Skeletal muscle cell (primary cell): ENCODE measurements at regions not wholly inside any gene's neighbourhood (a gene's known extent, or its start where the extent isn't known, plus 50 kb on each side); places are given as distances from the start of the nearest gene placed in this dataset.

ENCODE experiments used
- DNase-seq: peaks from one replicate; pipeline ENCODE4 v3.0.0-alpha.2; 2010; ENCODE audit warnings: low read depth
- H3K4me3 ChIP-seq: 2 replicates; pipeline ENCODE4 v1.5.1; 2011; ENCODE audit warnings: low read depth, mild to moderate bottlenecking, control low read depth, low read length, moderate library complexity

GRCh38 chr5:167731951-167732350 is 559.5 kb upstream of the WWC1 start:
- no peak overlapping the region for H3K4me3 ChIP-seq
- DNase-seq = no peak

DNA sequence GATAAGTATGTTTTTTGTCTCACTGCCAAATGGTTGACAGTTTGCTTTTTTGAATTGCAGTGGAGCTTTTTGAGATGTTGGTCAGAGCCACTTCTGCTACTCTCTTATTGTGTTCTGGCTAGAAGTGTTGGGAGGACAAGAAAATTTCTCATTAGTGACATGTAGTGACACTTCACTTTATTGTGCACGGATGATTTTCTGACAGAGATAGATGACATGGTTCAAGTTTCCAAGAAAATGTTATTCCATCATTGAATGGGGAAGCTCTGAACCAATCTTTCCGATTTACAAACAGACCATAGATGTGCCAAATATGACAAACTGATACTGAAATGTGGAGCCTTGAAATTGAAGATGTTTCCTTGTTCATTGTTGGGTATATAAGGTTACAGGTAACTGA is 558.9 kb upstream of the WWC1 start:
- no peak for DNase-seq
- H3K4me3 ChIP-seq = no peak overlapping the region

- no peak overlapping the region for H3K4me3 ChIP-seq
- no peak for DNase-seq
Observed at GRCh38 chr5:167736992-167737391, 554.5 kb upstream of the WWC1 start.

DNA sequence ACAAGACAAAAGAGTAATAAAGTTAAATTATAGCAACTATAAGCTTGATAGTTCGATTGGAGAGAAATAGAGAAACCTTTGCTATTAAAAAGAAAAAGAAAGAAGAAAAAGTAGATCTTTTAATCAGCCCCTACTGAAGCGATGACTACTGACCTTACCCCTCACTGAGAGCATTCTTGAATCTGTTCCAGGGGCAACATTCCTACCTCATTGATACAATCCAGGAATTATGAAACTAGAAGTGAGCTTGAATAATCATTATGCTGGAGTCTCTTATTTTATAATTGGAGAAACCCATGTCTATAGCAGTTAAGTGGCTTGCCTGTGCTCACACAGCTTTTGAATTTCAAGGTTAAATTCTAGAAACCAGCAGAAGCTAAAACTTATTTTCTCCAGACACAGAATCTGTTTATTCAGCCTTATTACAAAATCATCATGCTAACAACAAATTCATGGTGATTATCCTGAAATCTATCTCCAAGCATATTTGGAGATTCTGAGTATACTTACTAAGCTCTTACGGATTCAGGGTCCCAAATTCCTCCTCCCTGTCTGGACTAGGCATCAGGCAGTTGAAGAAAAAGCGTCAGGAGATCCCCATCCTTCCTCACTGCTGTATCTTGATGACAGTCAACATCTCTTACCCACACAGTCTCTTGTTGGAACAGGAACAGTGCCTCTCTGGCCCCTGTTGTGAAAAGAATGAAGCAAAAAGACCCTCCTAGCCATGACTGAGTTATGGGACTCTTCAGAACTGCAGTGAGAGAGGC is 547.6 kb upstream of the WWC1 start:
- DNase-seq = peak; percentile 75

DNA sequence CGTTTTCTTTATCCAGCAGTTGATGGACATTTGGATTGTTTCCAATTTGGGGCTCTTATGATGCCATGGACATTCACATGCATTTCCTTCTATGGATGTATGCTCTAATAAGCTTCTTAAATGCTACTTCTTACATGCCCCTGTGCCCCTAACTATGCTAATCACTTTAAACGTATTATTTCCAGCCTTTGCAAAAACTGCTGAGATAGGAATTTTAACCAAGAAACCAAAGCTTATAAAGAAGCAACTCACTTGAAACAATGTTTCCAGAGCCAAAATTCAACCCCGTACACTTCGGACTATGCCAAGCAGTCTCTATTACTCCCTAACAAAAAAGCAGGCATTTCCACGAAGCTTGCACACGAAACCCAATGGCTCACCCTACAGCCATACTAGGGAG is 545.6 kb upstream of the WWC1 start:
- no peak overlapping the region for H3K4me3 ChIP-seq
- DNase-seq = no peak

More for the DNA sequence above, 547.6 kb upstream of the WWC1 start:
- H3K4me3 ChIP-seq = no peak overlapping the region

DNA sequence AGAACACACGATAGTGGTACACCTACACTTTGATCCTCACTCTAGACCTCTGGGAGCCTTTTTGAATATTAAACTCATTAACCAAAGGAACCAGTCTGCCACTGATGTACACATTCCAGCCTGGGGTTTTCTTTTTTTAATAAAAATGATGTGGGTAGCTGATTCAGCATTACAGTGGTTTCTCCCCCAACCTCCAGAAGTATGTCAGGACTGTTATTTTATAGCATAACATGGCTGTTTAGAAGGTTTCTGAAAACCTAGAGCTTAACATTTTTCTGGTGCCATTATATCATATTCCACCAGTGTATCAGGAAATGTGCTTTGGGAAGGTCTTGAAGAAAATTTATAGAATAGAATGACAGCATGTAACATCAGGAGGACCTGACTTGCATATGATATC is 540.9 kb upstream of the WWC1 start:
- no peak overlapping the region for H3K4me3 ChIP-seq
- DNase-seq = no peak

- H3K4me3 ChIP-seq = no peak overlapping the region
- DNase-seq = no peak
Observed at GRCh38 chr5:167752936-167753335, 538.5 kb upstream of the WWC1 start.

- H3K4me3 ChIP-seq = no peak overlapping the region
- no peak for DNase-seq
Observed at GRCh38 chr5:167753725-167754490, 537.5 kb upstream of the WWC1 start.

DNA sequence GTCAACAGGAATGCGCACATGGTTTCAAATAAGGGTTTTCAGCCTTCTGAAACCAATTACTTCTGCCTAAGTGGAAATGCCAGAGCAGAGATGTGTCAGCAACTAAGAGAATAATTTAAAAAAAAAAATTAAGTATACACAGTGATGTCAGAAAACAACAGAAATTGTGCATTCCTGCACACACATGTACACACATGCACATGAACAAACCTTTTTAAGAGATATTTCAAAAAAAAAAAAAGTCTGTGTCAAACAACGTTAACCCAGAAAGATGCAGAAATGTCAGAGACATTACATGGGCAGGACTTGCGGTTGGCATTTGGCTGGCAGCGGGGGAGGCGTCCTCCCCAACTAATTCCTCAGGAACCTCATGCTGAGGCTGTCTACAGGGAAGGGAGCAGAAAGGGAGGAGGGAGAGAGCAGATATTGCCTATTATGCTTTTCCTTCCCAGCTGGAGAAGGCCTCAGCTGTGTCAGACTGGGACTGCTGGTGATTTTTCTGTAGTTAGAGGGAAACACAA is 536.9 kb upstream of the WWC1 start:
- peak overlapping the region; percentile 19 for H3K4me3 ChIP-seq
- no peak for DNase-seq

DNA sequence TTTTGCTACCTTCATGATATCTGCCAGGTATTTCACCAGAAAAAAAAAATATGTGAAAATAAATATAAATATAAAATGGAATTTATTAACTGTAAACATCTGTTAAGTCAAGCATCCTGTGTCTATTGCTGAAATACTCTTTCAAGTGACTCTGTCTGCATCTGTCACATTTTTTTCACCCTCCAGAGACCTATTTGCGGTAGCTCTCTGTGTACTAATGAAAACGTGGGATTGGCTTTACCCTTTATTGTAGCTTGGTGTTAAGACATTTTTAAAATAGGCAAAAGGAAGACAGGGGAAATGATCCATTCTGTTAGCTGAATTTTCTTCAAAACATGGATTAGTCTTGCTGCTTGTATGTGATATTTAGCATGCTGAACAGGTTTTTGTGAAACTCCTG is 536.0 kb upstream of the WWC1 start:
- no peak for DNase-seq

GRCh38 chr5:167759057-167759821 is 532.2 kb upstream of the WWC1 start:
- peak; percentile 93 for DNase-seq
- no peak overlapping the region for H3K4me3 ChIP-seq

More for the DNA sequence above, 536.0 kb upstream of the WWC1 start:
- H3K4me3 ChIP-seq = no peak overlapping the region

- no peak overlapping the region for H3K4me3 ChIP-seq
- peak; percentile 61 for DNase-seq
Observed at GRCh38 chr5:167763772-167764171, 527.7 kb upstream of the WWC1 start.

- DNase-seq = no peak
- H3K4me3 ChIP-seq = no peak overlapping the region
Observed at GRCh38 chr5:167764641-167765289, 526.7 kb upstream of the WWC1 start.

DNA sequence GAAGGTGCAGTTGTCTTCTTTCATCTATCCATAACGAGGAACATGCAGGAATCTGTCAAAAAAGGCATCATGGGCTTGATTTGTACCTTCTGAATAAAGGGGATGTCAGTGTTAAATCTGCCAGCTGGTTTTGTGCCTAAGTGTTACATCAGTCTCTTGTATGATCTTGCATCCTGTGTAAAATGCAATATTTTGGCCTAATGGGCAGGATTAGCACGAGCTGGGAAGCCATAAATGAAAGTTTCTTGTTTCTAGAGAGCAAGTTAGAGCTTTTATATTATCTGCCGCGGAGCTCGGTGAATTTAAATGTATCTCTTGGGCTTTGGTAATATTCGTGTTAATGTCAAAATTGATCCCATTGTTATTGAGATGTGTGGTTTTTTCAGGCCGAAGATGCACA is 526.1 kb upstream of the WWC1 start:
- no peak overlapping the region for H3K4me3 ChIP-seq
- no peak for DNase-seq

DNA sequence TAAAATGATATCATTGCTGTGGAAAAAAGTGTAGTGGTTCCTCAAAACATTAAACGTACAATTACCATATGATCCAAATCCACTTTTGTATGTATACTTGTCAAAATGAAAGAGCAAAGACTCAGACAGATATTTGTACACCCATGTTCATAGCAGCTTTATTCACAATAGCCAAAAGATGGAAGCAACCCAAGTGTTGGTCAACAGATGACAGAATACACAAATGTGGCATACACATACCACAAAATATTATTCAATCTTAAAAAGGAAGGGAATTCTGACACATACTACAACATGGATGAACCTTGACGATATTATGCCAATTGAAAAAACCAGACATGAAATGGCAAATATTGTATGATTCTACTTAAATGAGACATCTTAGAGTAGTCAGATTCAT is 524.5 kb upstream of the WWC1 start:
- H3K4me3 ChIP-seq = no peak overlapping the region
- DNase-seq = no peak

- H3K4me3 ChIP-seq = no peak overlapping the region
Observed at GRCh38 chr5:167767795-167768194, 523.6 kb upstream of the WWC1 start.

GRCh38 chr5:167769846-167770413 is 521.5 kb upstream of the WWC1 start:
- no peak for DNase-seq
- no peak overlapping the region for H3K4me3 ChIP-seq

More at GRCh38 chr5:167767795-167768194, 523.6 kb upstream of the WWC1 start:
- DNase-seq = no peak

DNA sequence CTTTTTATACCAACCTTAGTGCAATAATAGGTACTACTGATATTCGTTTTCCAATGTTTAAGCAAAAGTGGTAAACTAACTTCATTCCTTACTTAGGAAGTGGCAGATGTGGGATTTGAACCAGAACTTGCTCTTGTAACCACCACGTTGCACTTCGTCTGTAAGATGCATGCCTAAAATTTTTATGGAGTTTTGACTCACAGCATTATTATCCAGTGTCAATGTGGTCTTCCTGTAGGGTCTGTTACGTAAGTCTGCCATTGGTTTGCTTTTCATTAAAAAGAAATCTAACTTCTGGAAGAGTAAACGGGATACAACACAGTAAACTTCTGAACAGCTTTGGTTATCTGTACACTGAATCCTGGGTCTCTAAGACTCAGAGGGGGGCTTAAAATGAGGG is 521.0 kb upstream of the WWC1 start:
- DNase-seq = peak; percentile 57
- no peak overlapping the region for H3K4me3 ChIP-seq

DNA sequence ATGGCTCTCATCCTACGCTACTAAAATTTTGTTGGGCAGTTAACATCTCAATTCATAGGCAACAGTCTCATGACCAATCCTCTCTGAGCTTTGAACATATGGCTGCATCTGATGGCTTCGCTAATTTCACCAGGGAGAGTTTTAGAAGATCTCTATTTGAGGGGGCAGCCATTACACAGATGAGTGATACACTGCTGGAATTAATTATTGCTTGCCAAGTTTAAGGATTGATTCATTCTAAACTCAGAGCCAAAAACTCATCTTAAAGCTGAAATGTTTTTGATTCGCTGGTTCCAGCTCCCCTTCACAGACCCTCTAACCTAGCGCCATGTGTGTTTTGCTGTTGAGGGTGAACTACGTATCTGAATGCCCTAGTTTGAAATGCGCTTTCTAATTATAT is 519.9 kb upstream of the WWC1 start:
- no peak for DNase-seq
- H3K4me3 ChIP-seq = no peak overlapping the region
